ENCODE measurements at regions not wholly inside any gene's neighbourhood (a gene's known extent, or its start where the extent isn't known, plus 50 kb on each side); places are given as distances from the start of the nearest gene placed in this dataset.

DNA sequence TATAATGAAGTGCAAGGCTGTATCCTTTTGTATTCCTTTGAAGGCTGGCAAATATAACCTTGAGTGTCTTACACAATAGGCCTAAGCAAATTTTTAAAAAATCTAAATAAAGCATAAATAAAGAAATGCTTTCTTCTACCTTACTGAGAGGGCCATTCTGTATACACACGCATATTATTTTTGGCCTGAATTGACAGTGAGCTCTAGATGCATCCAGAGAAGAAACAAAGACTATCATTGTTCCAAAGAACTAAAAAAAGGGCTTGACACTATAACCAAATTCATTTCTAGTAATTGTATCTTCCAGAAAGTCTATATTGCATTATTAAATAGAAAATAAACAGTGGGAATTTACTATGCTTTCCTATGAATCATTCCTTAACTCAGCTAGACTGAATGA is 100.2 kb downstream of the MAGEB17 start:
- CTCF ChIA-PET, result no interaction called here
- Mint-ChIP-seq H3K36me3 (ENCODE audit: insufficient read depth, unreplicated experiment) (no peaks in the 10 kb centered on the region), H3K27me3 (ENCODE audit: unreplicated experiment) (no peaks in the 10 kb centered on the region), H3K27ac (ENCODE audit: unreplicated experiment) (no peak overlapping the region), H3K4me1 (ENCODE audit: low read depth, unreplicated experiment) (no peaks in the 10 kb centered on the region), H3K9me3 (ENCODE audit: low read depth, unreplicated experiment) (no peaks in the 10 kb centered on the region), H3K4me3 (ENCODE audit: low read depth, unreplicated experiment) (no peak overlapping the region)
- no peak for DNase-seq
- TF ChIP-seq CTCF (IDR thresholded peaks at IDR 0.05; ENCODE audit: unreplicated experiment), result no peak
- intact Hi-C loops (cut with micrococcal nuclease; ENCODE audit: unreplicated experiment), result no loop called here
- no TSS peak for BruUV-seq (replicated peaks)

DNA sequence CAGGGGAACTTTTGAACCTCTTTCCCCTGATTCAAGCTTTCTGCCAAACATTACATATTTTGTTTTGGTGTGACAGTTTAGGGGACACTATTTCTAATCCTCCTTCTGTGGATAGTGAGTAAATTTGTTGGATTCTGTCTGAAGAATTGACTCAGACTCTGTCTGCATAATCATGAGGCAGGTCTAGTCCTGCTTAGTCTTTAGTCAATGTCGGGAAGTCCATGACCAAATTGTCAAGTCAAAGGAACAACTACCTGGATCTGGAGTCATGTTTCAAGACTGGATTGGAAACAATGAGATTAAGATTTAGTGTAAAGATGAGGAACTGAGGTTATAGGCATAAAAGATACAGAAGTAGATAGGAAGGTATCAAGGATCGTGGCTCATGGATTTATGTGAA is 100.9 kb downstream of the MAGEB17 start:
- no peaks in the 10 kb centered on the region for H3K9me3 Mint-ChIP-seq (ENCODE audit: low read depth, unreplicated experiment)
- TF ChIP-seq CTCF (IDR thresholded peaks at IDR 0.05; ENCODE audit: unreplicated experiment), result no peak
- no peaks in the 10 kb centered on the region for H3K4me1 Mint-ChIP-seq (ENCODE audit: low read depth, unreplicated experiment)
- no peak overlapping the region for H3K27ac Mint-ChIP-seq (ENCODE audit: unreplicated experiment)
- DNase-seq, result no peak
- no peaks in the 10 kb centered on the region for H3K36me3 Mint-ChIP-seq (ENCODE audit: insufficient read depth, unreplicated experiment)
- BruUV-seq (replicated peaks), result no TSS peak
- CTCF ChIA-PET, result no interaction called here
- intact Hi-C loops (cut with micrococcal nuclease; ENCODE audit: unreplicated experiment), result no loop called here
- H3K27me3 Mint-ChIP-seq (ENCODE audit: unreplicated experiment), result no peaks in the 10 kb centered on the region
- H3K4me3 Mint-ChIP-seq (ENCODE audit: low read depth, unreplicated experiment), result no peak overlapping the region

DNA sequence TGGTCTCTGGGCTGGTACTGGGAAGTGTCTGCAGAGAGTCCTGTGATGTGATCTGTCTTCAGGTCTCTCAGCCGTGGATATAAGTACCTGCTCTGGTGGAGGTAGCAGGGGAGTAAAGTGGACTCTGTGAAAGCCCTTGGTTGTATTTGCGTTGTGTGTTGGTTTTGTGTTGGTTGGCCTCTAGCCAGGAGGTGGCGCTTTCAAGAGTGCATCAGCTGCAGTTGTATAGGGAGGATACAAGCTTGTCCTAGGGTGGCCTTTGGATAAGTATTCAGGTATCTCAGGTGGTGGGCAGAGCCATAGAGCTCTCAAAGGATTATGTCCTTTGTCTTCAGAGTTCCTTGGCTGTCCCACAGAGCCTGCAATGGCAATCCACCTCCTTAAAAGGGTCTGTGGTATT is 111.6 kb downstream of the MAGEB17 start:
- no peak overlapping the region for H3K4me3 Mint-ChIP-seq (ENCODE audit: low read depth, unreplicated experiment)
- no peak overlapping the region for H3K27ac Mint-ChIP-seq (ENCODE audit: unreplicated experiment)
- CTCF ChIA-PET, result no interaction called here
- intact Hi-C loops (cut with micrococcal nuclease; ENCODE audit: unreplicated experiment), result no loop called here
- no peaks in the 10 kb centered on the region for H3K9me3 Mint-ChIP-seq (ENCODE audit: low read depth, unreplicated experiment)
- no peak for TF ChIP-seq CTCF (IDR thresholded peaks at IDR 0.05; ENCODE audit: unreplicated experiment)
- H3K36me3 Mint-ChIP-seq (ENCODE audit: insufficient read depth, unreplicated experiment), result no peaks in the 10 kb centered on the region
- no peak for DNase-seq
- no peaks in the 10 kb centered on the region for H3K27me3 Mint-ChIP-seq (ENCODE audit: unreplicated experiment)
- no TSS peak for BruUV-seq (replicated peaks)
- H3K4me1 Mint-ChIP-seq (ENCODE audit: low read depth, unreplicated experiment), result no peaks in the 10 kb centered on the region

GRCh38 chrX:16282209-16282608 is 114.9 kb downstream of the MAGEB17 start:
- Mint-ChIP-seq H3K9me3 (ENCODE audit: low read depth, unreplicated experiment) (no peaks in the 10 kb centered on the region), H3K4me1 (ENCODE audit: low read depth, unreplicated experiment) (no peaks in the 10 kb centered on the region), H3K4me3 (ENCODE audit: low read depth, unreplicated experiment) (no peak overlapping the region), H3K36me3 (ENCODE audit: insufficient read depth, unreplicated experiment) (no peaks in the 10 kb centered on the region), H3K27ac (ENCODE audit: unreplicated experiment) (no peak overlapping the region), H3K27me3 (ENCODE audit: unreplicated experiment) (no peaks in the 10 kb centered on the region)
- intact Hi-C loops (cut with micrococcal nuclease; ENCODE audit: unreplicated experiment), result no loop called here
- no peak for DNase-seq
- CTCF ChIA-PET, result no interaction called here
- TF ChIP-seq CTCF (IDR thresholded peaks at IDR 0.05; ENCODE audit: unreplicated experiment), result no peak
- BruUV-seq (replicated peaks), result no TSS peak

DNA sequence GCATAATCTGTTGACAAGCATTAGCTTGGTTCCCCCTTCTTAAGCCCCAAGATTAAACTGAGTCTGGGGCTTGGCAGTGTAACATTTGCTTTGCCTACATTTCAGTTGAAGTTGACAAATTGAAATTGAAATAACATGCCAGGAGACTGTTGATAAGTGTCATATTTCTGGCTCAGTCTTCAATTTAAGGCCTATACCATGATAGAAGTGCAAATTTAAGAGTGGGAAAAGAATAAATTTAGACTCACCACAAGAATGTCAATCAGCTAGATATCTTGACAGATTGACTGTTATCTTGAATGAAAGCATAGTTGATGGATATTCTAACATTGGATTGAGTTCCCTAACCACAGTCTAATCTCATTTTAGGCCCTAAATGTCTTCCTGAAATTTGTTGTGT is 117.6 kb downstream of the MAGEB17 start:
- CTCF ChIA-PET, result no interaction called here
- H3K36me3 Mint-ChIP-seq (ENCODE audit: insufficient read depth, unreplicated experiment), result no peaks in the 10 kb centered on the region
- intact Hi-C loops (cut with micrococcal nuclease; ENCODE audit: unreplicated experiment), result no loop called here
- BruUV-seq (replicated peaks), result no TSS peak
- DNase-seq, result no peak
- no peaks in the 10 kb centered on the region for H3K9me3 Mint-ChIP-seq (ENCODE audit: low read depth, unreplicated experiment)
- no peak for TF ChIP-seq CTCF (IDR thresholded peaks at IDR 0.05; ENCODE audit: unreplicated experiment)
- no peaks in the 10 kb centered on the region for H3K4me1 Mint-ChIP-seq (ENCODE audit: low read depth, unreplicated experiment)
- no peak overlapping the region for H3K27ac Mint-ChIP-seq (ENCODE audit: unreplicated experiment)
- H3K27me3 Mint-ChIP-seq (ENCODE audit: unreplicated experiment), result no peaks in the 10 kb centered on the region
- H3K4me3 Mint-ChIP-seq (ENCODE audit: low read depth, unreplicated experiment), result no peak overlapping the region

Measured in Calu3 (cell line).